GM10266 (cell line): ENCODE measurements at regions not wholly inside any gene's neighbourhood (a gene's known extent, or its start where the extent isn't known, plus 50 kb on each side); places are given as distances from the start of the nearest gene placed in this dataset.

Experiments
- DNase-seq: peaks from one replicate; pipeline ENCODE4 v3.0.0; 2012; ENCODE audit errors: extremely low spot score
- TF ChIP-seq, protein P1 (sequence below): IDR thresholded peaks from 2 replicates; pipeline ENCODE4 v1.5.1; 2012; ENCODE audit warnings: mild to moderate bottlenecking, low read depth; ENCODE audit not compliant: control insufficient read depth, insufficient read depth; ENCODE audit errors: missing control alignments

DNA sequence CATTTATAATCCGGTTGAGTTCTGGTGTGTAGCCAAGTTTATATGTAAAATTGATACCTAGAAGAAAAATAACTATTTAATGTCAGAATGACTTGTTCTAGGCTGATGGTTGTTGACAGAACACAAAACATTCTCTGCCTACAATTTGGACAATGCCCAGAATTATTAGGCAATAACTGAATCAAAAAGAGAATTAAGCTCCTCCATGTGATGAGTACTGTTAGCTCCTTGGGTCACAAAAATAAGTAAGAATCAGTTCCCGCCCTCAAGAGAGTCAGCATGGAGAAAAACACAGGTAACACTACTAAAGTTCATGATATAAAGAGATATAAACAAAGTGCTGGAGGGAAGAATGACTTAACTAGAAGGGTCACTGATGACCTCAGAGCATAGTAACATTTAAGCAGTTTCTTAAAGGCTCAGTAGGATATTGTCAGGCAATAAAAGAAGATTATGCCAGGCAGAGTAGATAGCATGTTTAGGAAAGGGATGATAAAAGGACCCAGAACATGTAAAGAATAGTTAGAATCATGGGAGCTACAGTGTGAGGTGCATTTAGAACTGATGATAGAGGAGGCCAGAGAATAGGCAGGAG lies 200.5 kb upstream of the ACTBL2 start:
- TF ChIP-seq, protein P1, sequence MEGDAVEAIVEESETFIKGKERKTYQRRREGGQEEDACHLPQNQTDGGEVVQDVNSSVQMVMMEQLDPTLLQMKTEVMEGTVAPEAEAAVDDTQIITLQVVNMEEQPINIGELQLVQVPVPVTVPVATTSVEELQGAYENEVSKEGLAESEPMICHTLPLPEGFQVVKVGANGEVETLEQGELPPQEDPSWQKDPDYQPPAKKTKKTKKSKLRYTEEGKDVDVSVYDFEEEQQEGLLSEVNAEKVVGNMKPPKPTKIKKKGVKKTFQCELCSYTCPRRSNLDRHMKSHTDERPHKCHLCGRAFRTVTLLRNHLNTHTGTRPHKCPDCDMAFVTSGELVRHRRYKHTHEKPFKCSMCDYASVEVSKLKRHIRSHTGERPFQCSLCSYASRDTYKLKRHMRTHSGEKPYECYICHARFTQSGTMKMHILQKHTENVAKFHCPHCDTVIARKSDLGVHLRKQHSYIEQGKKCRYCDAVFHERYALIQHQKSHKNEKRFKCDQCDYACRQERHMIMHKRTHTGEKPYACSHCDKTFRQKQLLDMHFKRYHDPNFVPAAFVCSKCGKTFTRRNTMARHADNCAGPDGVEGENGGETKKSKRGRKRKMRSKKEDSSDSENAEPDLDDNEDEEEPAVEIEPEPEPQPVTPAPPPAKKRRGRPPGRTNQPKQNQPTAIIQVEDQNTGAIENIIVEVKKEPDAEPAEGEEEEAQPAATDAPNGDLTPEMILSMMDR = no peak

GRCh38 chr5:57681942-57682341 lies 199.3 kb upstream of the ACTBL2 start:
- TF ChIP-seq, protein P1 = no peak
- DNase-seq = no peak

More for the DNA sequence above, 200.5 kb upstream of the ACTBL2 start:
- DNase-seq = no peak

GRCh38 chr5:57680686-57681085 lies 198.1 kb upstream of the ACTBL2 start:
- DNase-seq = no peak
- TF ChIP-seq, protein P1 = no peak

DNA sequence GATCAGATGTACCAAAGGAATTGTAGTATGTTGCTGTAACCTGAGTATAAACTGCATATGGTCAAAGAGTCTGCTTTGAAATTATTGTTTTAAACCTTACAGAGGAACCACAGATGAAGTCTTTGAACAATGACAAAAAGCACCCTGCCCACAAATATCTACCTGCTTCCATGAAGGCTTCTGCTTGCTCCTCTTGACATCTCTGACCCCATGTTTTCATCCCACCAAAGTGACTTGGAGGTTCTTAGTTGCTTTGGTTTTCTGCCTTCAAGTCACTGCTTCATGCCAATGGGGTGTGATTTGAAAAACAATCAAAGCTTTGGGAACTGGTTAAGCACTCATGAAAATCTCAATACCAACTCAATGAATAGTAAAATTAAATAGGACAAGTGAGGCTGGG lies 194.6 kb upstream of the ACTBL2 start:
- TF ChIP-seq, protein P1 = no peak
- DNase-seq = no peak

DNA sequence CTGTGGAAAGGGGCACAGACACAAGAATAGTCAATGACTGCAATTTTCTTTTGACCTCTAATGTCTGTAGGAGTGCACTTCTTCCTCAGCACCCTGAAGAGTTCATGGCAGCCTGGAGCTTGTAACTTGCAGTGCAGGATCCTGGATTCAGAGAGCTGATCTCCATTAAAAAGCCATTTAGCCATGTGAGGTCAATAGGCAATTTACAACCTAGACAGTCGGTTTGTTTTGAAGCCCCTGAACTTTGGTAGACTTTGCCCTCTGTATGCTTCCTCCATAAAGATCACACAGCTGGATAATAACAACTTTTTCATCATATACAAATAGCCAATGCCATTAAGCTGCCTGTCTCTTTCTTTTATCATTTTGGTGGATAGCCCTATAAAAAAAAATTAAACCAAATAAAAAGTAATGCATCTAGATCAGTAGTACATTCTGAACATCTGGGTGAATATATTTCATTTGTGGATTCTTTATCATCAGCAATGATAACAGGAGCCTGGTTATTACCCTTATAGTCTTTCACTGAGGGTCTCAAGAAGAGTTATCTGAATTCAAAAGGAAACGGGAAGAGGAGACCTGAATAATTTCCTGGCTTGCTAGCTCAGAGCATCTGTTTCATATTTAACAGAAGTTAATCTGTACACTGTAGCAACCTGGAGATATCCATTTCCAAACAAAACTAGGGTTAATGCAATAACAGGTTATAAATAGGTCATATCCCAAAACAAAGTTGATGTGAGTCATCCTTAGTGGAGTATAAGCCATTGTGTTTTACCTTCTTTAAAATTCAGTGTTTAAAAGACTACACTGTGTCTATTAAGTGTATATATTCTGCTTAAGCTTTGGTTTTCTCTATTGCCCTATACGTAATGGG lies 193.8 kb upstream of the ACTBL2 start:
- TF ChIP-seq, protein P1 = no peak
- DNase-seq = no peak

GRCh38 chr5:57675236-57675635 lies 192.6 kb upstream of the ACTBL2 start:
- no peak for DNase-seq
- TF ChIP-seq, protein P1 = no peak

DNA sequence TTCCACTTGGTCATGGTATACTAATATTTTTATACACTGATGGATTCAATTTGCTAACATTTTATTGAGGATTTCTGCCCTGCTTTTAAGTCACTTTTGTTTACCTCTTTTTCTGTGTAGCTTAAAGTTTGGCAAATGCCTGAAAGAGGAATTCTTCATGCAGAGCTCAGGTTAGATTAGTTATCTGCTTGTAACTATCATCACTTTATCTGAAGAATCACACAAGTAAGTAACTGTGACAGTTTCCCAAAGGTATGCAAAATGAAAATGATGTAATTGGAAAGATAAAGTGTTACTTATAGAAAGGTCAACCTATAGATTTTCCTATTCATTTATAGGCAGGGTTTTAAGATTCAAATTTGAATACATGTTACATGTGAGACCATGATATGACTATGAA lies 188.8 kb upstream of the ACTBL2 start:
- TF ChIP-seq, protein P1 = no peak
- no peak for DNase-seq
